ENCODE measurements at regions not wholly inside any gene's neighbourhood (a gene's known extent, or its start where the extent isn't known, plus 50 kb on each side); places are given as distances from the start of the nearest gene placed in this dataset.

- ChIA-PET POLR2A (no interaction called here), CTCF (no interaction called here)
- TF ChIP-seq ZNF645 (tag by site-specific recombination; IDR thresholded peaks at IDR 0.05) = no peak
- TF ChIP-seq ZNF555 (tag by site-specific recombination; conservative IDR thresholded peaks at IDR 0.05) = no peak
- Histone ChIP-seq H3K9me3 (ENCODE audit: control insufficient read depth, insufficient read depth, low read depth, low read length) (no peaks in the 10 kb centered on the region), H3K4me1 (ENCODE audit: control insufficient read depth, insufficient read depth, low read length) (no peaks in the 10 kb centered on the region), H3K36me3 (ENCODE audit: control insufficient read depth in 2 of 2, insufficient read depth in 1 of 2, low read length in 2 of 2) (no peaks in the 10 kb centered on the region), H3K4me3 (ENCODE audit: low read depth, low read length) (no peak overlapping the region), H3K27ac (ENCODE audit: extremely low read depth, low read depth, low read length) (no peak overlapping the region)
Observed at GRCh38 chrX:39165185-39165584, 363.9 kb downstream of the MID1IP1 start.

GRCh38 chrX:39165773-39166172, 364.5 kb downstream of the MID1IP1 start:
- H3K36me3 ChIP-seq (ENCODE audit: control insufficient read depth in 2 of 2, insufficient read depth in 1 of 2, low read length in 2 of 2) = no peaks in the 10 kb centered on the region
- POLR2A ChIA-PET = no interaction called here
- peak; percentile 78 for TF ChIP-seq ZFHX2 (tag by site-specific recombination; conservative IDR thresholded peaks at IDR 0.05)
- TF ChIP-seq KLF1 (tag by site-specific recombination; IDR thresholded peaks at IDR 0.05) = no peak
- TF ChIP-seq ZBTB21 (tag by site-specific recombination; IDR thresholded peaks at IDR 0.05) = no peak
- no peak for TF ChIP-seq ZNF843 (tag by site-specific recombination; IDR thresholded peaks at IDR 0.05)
- no peak for TF ChIP-seq OSR2 (tag by site-specific recombination; IDR thresholded peaks at IDR 0.05)
- H3K27ac ChIP-seq (ENCODE audit: extremely low read depth, low read depth, low read length) = no peak overlapping the region
- no peaks in the 10 kb centered on the region for H3K9me3 ChIP-seq (ENCODE audit: control insufficient read depth, insufficient read depth, low read depth, low read length)
- H3K4me1 ChIP-seq (ENCODE audit: control insufficient read depth, insufficient read depth, low read length) = no peaks in the 10 kb centered on the region
- CTCF ChIA-PET = interaction anchor here (0.5 kb wide), 1 partner anchor 538 kb away, joined by 3 read pairs; no protein-coding TSS in a partner anchor
- no peak overlapping the region for H3K4me3 ChIP-seq (ENCODE audit: low read depth, low read length)

DNA sequence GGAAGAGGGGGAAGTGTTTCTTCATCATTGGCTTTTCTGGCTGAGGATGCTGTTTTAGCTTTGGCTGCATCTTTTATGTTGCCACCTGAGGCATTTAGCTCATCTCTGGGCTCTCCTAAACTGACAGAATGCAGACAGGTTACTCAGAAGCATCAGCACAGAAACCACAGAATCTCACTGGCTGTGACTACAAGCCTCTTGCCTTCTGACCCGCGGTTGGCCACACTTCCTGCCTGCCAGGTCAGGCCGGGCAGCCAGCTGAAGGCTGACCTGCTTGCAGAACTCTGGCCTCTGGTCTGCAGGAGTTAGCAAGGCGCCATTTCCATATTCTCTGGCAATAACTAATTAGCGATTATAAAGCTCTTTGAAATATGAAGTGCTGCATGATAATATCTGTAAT, 366.5 kb downstream of the MID1IP1 start:
- ChIA-PET POLR2A (no interaction called here), CTCF (interaction anchor here (0.8 to 1.0 kb wide), 2 partner anchors 16 to 18 kb away, joined by 3 read pairs; no protein-coding TSS in a partner anchor)
- H3K36me3 ChIP-seq (ENCODE audit: control insufficient read depth in 2 of 2, insufficient read depth in 1 of 2, low read length in 2 of 2) = no peaks in the 10 kb centered on the region
- H3K27ac ChIP-seq (ENCODE audit: extremely low read depth, low read depth, low read length) = no peak overlapping the region
- no peaks in the 10 kb centered on the region for H3K9me3 ChIP-seq (ENCODE audit: control insufficient read depth, insufficient read depth, low read depth, low read length)
- TF ChIP-seq ZNF623 (tag by site-specific recombination; IDR thresholded peaks at IDR 0.05) (no peak), SETDB1 (IDR thresholded peaks at IDR 0.05; ENCODE audit: insufficient read length, low read length) (no peak), ZNF132 (tag by site-specific recombination; IDR thresholded peaks at IDR 0.05; ENCODE audit: borderline replicate concordance) (no peak), ZNF19 (tag by site-specific recombination; IDR thresholded peaks at IDR 0.05; ENCODE audit: low read depth) (no peak), ZBTB7A (tag by site-specific recombination; IDR thresholded peaks at IDR 0.05; ENCODE audit: low read depth) (no peak)
- no peaks in the 10 kb centered on the region for H3K4me1 ChIP-seq (ENCODE audit: control insufficient read depth, insufficient read depth, low read length)
- no peak overlapping the region for H3K4me3 ChIP-seq (ENCODE audit: low read depth, low read length)

DNA sequence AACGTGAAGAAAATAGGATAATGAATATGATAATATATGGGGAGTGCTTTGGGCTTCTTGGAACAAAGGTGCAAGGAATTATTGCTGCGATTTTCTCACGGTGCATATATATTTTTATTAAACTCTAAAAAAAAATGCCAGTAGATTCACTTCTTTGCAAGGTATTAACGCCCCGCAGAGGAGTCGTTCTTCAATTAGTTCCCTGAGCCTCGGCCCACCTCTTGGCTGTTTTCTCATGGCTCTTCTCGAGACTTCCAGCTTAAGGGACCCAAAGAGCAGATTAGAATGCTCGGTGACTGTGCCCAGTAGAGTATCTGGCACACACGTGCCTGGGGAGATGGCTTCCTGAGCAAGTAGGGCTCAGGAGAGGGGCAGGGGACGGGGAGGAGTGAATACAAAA, 367.4 kb downstream of the MID1IP1 start:
- H3K4me1 ChIP-seq (ENCODE audit: control insufficient read depth, insufficient read depth, low read length) = no peaks in the 10 kb centered on the region
- H3K36me3 ChIP-seq (ENCODE audit: control insufficient read depth in 2 of 2, insufficient read depth in 1 of 2, low read length in 2 of 2) = no peaks in the 10 kb centered on the region
- H3K4me3 ChIP-seq (ENCODE audit: low read depth, low read length) = no peak overlapping the region
- no peak overlapping the region for H3K27ac ChIP-seq (ENCODE audit: extremely low read depth, low read depth, low read length)
- H3K9me3 ChIP-seq (ENCODE audit: control insufficient read depth, insufficient read depth, low read depth, low read length) = no peaks in the 10 kb centered on the region
- CTCF ChIA-PET = interaction anchor here (1.0 kb wide), 1 partner anchor 17 kb away, joined by 3 read pairs; no protein-coding TSS in a partner anchor
- POLR2A ChIA-PET = no interaction called here
- no peak for TF ChIP-seq ZNF48 (tag by site-specific recombination; IDR thresholded peaks at IDR 0.05)
- no peak for TF ChIP-seq ZSCAN23 (tag by site-specific recombination; IDR thresholded peaks at IDR 0.05)
- no peak for TF ChIP-seq ZBTB44 (tag by site-specific recombination; IDR thresholded peaks at IDR 0.05)
- TF ChIP-seq MEIS1 (CRISPR knock-in tag; IDR thresholded peaks at IDR 0.05; ENCODE audit: borderline replicate concordance) = no peak
- TF ChIP-seq ZNF658 (tag by site-specific recombination; IDR thresholded peaks at IDR 0.05) = no peak
- no peak for TF ChIP-seq RBAK (tag by site-specific recombination; IDR thresholded peaks at IDR 0.05)
- TF ChIP-seq, protein P1, sequence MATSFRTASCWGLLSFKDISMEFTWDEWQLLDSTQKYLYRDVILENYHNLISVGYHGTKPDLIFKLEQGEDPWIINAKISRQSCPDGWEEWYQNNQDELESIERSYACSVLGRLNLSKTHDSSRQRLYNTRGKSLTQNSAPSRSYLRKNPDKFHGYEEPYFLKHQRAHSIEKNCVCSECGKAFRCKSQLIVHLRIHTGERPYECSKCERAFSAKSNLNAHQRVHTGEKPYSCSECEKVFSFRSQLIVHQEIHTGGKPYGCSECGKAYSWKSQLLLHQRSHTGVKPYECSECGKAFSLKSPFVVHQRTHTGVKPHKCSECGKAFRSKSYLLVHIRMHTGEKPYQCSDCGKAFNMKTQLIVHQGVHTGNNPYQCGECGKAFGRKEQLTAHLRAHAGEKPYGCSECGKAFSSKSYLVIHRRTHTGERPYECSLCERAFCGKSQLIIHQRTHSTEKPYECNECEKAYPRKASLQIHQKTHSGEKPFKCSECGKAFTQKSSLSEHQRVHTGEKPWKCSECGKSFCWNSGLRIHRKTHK (tag by site-specific recombination; IDR thresholded peaks at IDR 0.05) = no peak
- TF ChIP-seq, protein P2, sequence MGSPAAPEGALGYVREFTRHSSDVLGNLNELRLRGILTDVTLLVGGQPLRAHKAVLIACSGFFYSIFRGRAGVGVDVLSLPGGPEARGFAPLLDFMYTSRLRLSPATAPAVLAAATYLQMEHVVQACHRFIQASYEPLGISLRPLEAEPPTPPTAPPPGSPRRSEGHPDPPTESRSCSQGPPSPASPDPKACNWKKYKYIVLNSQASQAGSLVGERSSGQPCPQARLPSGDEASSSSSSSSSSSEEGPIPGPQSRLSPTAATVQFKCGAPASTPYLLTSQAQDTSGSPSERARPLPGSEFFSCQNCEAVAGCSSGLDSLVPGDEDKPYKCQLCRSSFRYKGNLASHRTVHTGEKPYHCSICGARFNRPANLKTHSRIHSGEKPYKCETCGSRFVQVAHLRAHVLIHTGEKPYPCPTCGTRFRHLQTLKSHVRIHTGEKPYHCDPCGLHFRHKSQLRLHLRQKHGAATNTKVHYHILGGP (tag by site-specific recombination; IDR thresholded peaks at IDR 0.05) = no peak

All from HEK293 (cell line).